ENCODE measurements at regions not wholly inside any gene's neighbourhood (a gene's known extent, or its start where the extent isn't known, plus 50 kb on each side); places are given as distances from the start of the nearest gene placed in this dataset.

GRCh38 chr19:29383696-29384095 is 142.1 kb upstream of the VSTM2B start:
- TF ChIP-seq, protein P1, sequence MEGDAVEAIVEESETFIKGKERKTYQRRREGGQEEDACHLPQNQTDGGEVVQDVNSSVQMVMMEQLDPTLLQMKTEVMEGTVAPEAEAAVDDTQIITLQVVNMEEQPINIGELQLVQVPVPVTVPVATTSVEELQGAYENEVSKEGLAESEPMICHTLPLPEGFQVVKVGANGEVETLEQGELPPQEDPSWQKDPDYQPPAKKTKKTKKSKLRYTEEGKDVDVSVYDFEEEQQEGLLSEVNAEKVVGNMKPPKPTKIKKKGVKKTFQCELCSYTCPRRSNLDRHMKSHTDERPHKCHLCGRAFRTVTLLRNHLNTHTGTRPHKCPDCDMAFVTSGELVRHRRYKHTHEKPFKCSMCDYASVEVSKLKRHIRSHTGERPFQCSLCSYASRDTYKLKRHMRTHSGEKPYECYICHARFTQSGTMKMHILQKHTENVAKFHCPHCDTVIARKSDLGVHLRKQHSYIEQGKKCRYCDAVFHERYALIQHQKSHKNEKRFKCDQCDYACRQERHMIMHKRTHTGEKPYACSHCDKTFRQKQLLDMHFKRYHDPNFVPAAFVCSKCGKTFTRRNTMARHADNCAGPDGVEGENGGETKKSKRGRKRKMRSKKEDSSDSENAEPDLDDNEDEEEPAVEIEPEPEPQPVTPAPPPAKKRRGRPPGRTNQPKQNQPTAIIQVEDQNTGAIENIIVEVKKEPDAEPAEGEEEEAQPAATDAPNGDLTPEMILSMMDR (IDR thresholded peaks at IDR 0.05; ENCODE audit: low read depth, low read length): no peak
- Histone ChIP-seq H3K4me1 (ENCODE audit: low read depth) (no peaks in the 10 kb centered on the region), H3K9me3 (ENCODE audit: low read depth) (no peaks in the 10 kb centered on the region), H3K27ac (no peak overlapping the region), H3K36me3 (no peaks in the 10 kb centered on the region), H3K4me3 (no peak overlapping the region), H3K27me3 (no peaks in the 10 kb centered on the region)
- DNase-seq (ENCODE audit: low read depth in 1 of 2, low spot score in 1 of 2): no peak

- Histone ChIP-seq H3K4me3 (no peak overlapping the region), H3K27me3 (no peaks in the 10 kb centered on the region), H3K9me3 (ENCODE audit: low read depth) (no peaks in the 10 kb centered on the region), H3K4me1 (ENCODE audit: low read depth) (no peaks in the 10 kb centered on the region), H3K27ac (no peak overlapping the region), H3K36me3 (no peaks in the 10 kb centered on the region)
- TF ChIP-seq, protein P1 (IDR thresholded peaks at IDR 0.05; ENCODE audit: low read depth, low read length): no peak
- no peak for DNase-seq (ENCODE audit: low read depth in 1 of 2, low spot score in 1 of 2)
Measured at GRCh38 chr19:29384656-29385055, 141.1 kb upstream of the VSTM2B start.

DNA sequence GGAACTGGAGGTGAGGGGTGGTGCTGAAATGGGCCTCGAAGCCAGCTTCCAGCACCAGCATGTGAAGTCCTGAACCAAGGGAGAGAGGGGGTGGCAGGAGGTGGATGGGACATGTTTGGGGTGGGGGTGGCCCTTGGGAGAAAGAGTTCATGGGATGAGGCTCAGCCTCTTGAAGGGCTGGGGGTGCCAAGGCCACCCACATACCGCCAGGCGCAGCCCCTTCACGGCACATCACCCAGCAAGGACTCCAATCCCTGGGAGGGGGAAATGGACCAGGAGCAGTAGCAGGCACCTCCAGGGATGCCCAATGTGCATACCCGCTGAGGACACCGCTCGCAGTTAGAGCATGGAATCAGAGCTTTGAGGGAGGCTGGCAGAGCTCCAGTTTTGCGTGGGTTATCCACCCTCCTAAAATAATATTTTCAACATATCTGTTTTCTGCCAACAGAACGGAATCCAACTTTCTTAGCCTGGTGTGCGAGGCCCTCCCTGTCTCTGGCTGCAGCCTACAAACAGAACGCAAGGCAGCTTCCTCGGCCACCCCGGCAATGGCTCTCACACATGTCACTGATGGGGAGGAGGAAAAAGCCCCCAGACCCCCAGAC is 140.5 kb upstream of the VSTM2B start:
- Histone ChIP-seq H3K4me1 (ENCODE audit: low read depth) (no peaks in the 10 kb centered on the region), H3K27me3 (no peaks in the 10 kb centered on the region), H3K36me3 (no peaks in the 10 kb centered on the region), H3K9me3 (ENCODE audit: low read depth) (no peaks in the 10 kb centered on the region), H3K27ac (no peak overlapping the region), H3K4me3 (no peak overlapping the region)
- TF ChIP-seq, protein P1 (IDR thresholded peaks at IDR 0.05; ENCODE audit: low read depth, low read length): no peak
- DNase-seq (ENCODE audit: low read depth in 1 of 2, low spot score in 1 of 2): no peak

DNA sequence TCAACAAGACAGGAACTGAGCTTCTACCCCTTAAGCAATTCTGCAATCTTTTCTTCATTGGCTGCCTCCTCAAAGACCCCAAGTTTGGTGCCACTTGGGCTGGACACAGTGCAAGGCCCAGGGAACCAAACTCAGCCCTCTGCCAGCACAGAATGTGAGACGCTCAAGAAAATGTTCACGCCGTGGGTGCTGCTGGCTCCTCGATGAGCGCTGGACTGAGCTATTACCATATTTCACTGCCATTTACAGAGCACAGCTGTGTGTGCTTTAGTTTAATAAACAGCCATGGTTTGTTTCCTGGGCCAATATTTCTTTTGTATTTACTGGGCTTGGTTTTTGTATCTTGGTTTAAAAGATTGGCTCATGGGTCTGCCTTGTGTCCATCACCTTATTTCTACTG is 138.8 kb upstream of the VSTM2B start:
- H3K27ac ChIP-seq: no peak overlapping the region
- TF ChIP-seq, protein P1 (IDR thresholded peaks at IDR 0.05; ENCODE audit: low read depth, low read length): no peak
- DNase-seq (ENCODE audit: low read depth in 1 of 2, low spot score in 1 of 2): no peak
- no peaks in the 10 kb centered on the region for H3K27me3 ChIP-seq
- no peaks in the 10 kb centered on the region for H3K36me3 ChIP-seq
- H3K4me1 ChIP-seq (ENCODE audit: low read depth): no peaks in the 10 kb centered on the region
- no peaks in the 10 kb centered on the region for H3K9me3 ChIP-seq (ENCODE audit: low read depth)
- no peak overlapping the region for H3K4me3 ChIP-seq

- TF ChIP-seq, protein P1 (IDR thresholded peaks at IDR 0.05; ENCODE audit: low read depth, low read length): no peak
Measured at GRCh38 chr19:29387586-29387985, 138.2 kb upstream of the VSTM2B start.

More at GRCh38 chr19:29387586-29387985, 138.2 kb upstream of the VSTM2B start:
- no peaks in the 10 kb centered on the region for H3K27me3 ChIP-seq
- H3K36me3 ChIP-seq: no peaks in the 10 kb centered on the region
- DNase-seq (ENCODE audit: low read depth in 1 of 2, low spot score in 1 of 2): no peak
- no peak overlapping the region for H3K4me3 ChIP-seq
- H3K9me3 ChIP-seq (ENCODE audit: low read depth): no peaks in the 10 kb centered on the region
- H3K4me1 ChIP-seq (ENCODE audit: low read depth): no peaks in the 10 kb centered on the region
- H3K27ac ChIP-seq: no peak overlapping the region

Measured in cardiac muscle cell (in vitro differentiated cells and primary cell).